ENCODE measurements at regions not wholly inside any gene's neighbourhood (a gene's known extent, or its start where the extent isn't known, plus 50 kb on each side); places are given as distances from the start of the nearest gene placed in this dataset.

GRCh38 chr11:105298174-105298573 lies 158.6 kb upstream of the CARD18 start:
- ATAC-seq, result no peak
- ChIA-PET CTCF (no interaction called here), POLR2A (no interaction called here)
- Histone ChIP-seq H3K36me3 (ENCODE audit: control insufficient read depth, insufficient read depth, low read length) (no peaks in the 10 kb centered on the region), H3K27me3 (ENCODE audit: control insufficient read depth, insufficient read depth, low read length) (no peaks in the 10 kb centered on the region), H3K4me3 (ENCODE audit: low read depth in 2 of 2, low read length in 2 of 2) (no peak overlapping the region), H3K4me1 (ENCODE audit: control insufficient read depth, insufficient read depth, low read length) (no peaks in the 10 kb centered on the region), H3K27ac (ENCODE audit: low read length) (no peak overlapping the region), H3K9me3 (ENCODE audit: control insufficient read depth, insufficient read depth, low read depth, low read length) (no peaks in the 10 kb centered on the region)
- TF ChIP-seq, protein P1, sequence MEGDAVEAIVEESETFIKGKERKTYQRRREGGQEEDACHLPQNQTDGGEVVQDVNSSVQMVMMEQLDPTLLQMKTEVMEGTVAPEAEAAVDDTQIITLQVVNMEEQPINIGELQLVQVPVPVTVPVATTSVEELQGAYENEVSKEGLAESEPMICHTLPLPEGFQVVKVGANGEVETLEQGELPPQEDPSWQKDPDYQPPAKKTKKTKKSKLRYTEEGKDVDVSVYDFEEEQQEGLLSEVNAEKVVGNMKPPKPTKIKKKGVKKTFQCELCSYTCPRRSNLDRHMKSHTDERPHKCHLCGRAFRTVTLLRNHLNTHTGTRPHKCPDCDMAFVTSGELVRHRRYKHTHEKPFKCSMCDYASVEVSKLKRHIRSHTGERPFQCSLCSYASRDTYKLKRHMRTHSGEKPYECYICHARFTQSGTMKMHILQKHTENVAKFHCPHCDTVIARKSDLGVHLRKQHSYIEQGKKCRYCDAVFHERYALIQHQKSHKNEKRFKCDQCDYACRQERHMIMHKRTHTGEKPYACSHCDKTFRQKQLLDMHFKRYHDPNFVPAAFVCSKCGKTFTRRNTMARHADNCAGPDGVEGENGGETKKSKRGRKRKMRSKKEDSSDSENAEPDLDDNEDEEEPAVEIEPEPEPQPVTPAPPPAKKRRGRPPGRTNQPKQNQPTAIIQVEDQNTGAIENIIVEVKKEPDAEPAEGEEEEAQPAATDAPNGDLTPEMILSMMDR (IDR thresholded peaks at IDR 0.05), result no peak
- TF ChIP-seq POLR2AphosphoS5 (IDR thresholded peaks at IDR 0.05; ENCODE audit: low read depth, low read length), result no peak
- TF ChIP-seq SIN3A (IDR thresholded peaks at IDR 0.05; ENCODE audit: borderline replicate concordance, insufficient read depth, low read depth, low read length), result no peak
- TF ChIP-seq TCF7L2 (IDR thresholded peaks at IDR 0.05; ENCODE audit: low read depth, low read length), result no peak
- no peak for TF ChIP-seq REST (IDR thresholded peaks at IDR 0.05; ENCODE audit: insufficient read depth in 1 of 2, low read depth in 2 of 2, low read length in 1 of 2)
- DNase-seq (ENCODE audit: low read depth, low spot score), result no peak
- in situ Hi-C loops (cut with HindIII; ENCODE audit: low pct_unique_long_range_greater_than_20kb, low sequenced_read_pairs), result no loop called here
- intact Hi-C loops (cut with micrococcal nuclease; ENCODE audit: unreplicated experiment), result no loop called here
- BruUV-seq (replicated peaks), result no TSS peak

DNA sequence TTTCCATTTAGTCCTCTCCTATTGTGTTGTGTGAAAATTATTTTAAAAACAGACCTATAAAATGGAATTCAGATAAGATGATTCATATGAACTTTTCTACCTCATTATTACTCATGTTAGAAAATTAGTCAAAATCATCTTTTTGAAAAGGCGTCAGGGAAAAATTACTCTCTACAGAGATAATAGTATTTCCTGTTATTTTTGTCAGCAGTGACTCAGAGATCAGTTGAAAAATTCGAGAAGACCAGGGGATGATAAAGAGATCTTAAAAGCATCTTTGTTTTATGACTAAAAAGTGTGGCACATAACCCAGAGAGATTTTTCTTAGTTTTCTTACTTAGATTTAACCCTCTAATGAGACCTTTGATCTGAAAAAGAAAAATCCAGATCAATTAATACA lies 157.9 kb upstream of the CARD18 start:
- CTCF ChIA-PET, result no interaction called here
- Histone ChIP-seq H3K27ac (ENCODE audit: low read length) (no peak overlapping the region), H3K4me1 (ENCODE audit: control insufficient read depth, insufficient read depth, low read length) (no peaks in the 10 kb centered on the region), H3K4me3 (ENCODE audit: low read depth in 2 of 2, low read length in 2 of 2) (no peak overlapping the region), H3K9me3 (ENCODE audit: control insufficient read depth, insufficient read depth, low read depth, low read length) (no peaks in the 10 kb centered on the region), H3K27me3 (ENCODE audit: control insufficient read depth, insufficient read depth, low read length) (no peaks in the 10 kb centered on the region), H3K36me3 (ENCODE audit: control insufficient read depth, insufficient read depth, low read length) (no peaks in the 10 kb centered on the region)
- in situ Hi-C loops (cut with HindIII; ENCODE audit: low pct_unique_long_range_greater_than_20kb, low sequenced_read_pairs), result no loop called here
- intact Hi-C loops (cut with micrococcal nuclease; ENCODE audit: unreplicated experiment), result no loop called here
- TF ChIP-seq SIN3A (IDR thresholded peaks at IDR 0.05; ENCODE audit: borderline replicate concordance, insufficient read depth, low read depth, low read length), result no peak
- TF ChIP-seq POLR2AphosphoS5 (IDR thresholded peaks at IDR 0.05; ENCODE audit: low read depth, low read length), result no peak
- TF ChIP-seq TCF7L2 (IDR thresholded peaks at IDR 0.05; ENCODE audit: low read depth, low read length), result no peak
- no peak for TF ChIP-seq REST (IDR thresholded peaks at IDR 0.05; ENCODE audit: insufficient read depth in 1 of 2, low read depth in 2 of 2, low read length in 1 of 2)
- TF ChIP-seq, protein P1 (IDR thresholded peaks at IDR 0.05), result no peak
- ATAC-seq, result no peak
- BruUV-seq (replicated peaks), result no TSS peak
- DNase-seq (ENCODE audit: low read depth, low spot score), result no peak
- POLR2A ChIA-PET, result no interaction called here
